Stomach (tissue), 4 donors: ENCODE measurements at regions not wholly inside any gene's neighbourhood (a gene's known extent, or its start where the extent isn't known, plus 50 kb on each side); places are given as distances from the start of the nearest gene placed in this dataset.

ENCODE experiments used
- CTCF ChIP-seq, 7 experiments: fragments of 450-650 bp in 4 of 7; fragments of 200-600 bp in 3 of 7; sonication (generic) in 3 of 7; IDR thresholded peaks; one replicate each; pipeline ENCODE4 v1.5.1; 2016 to 2019; ENCODE audit warnings: antibody characterized with exemption in 7 of 7, control low read depth in 2 of 7, mild to moderate bottlenecking in 1 of 7
- EP300 ChIP-seq: sonication (generic); formaldehyde crosslinking; IDR thresholded peaks from one replicate; pipeline ENCODE4 v1.6.1; 2017; ENCODE audit warnings: antibody characterized with exemption
- POLR2A ChIP-seq, 4 donors: fragments of 450-650 bp; IDR thresholded peaks; one replicate each; pipeline ENCODE4 v1.6.1; 2016; ENCODE audit warnings: antibody characterized with exemption in 4 of 4, control low read depth in 2 of 4, mild to moderate bottlenecking in 1 of 4, moderate library complexity in 1 of 4
- POLR2AphosphoS5 ChIP-seq, 3 donors: sonication (generic); formaldehyde crosslinking; IDR thresholded peaks; one replicate each; pipeline ENCODE4 v1.6.1; 2016; ENCODE audit warnings: antibody characterized with exemption in 3 of 3

GRCh38 chrX:39788521-39788920 lies 309.2 kb downstream of the BCOR start:
- TF ChIP-seq CTCF (IDR thresholded peaks at IDR 0.05) (no peak), POLR2A (IDR thresholded peaks at IDR 0.05) (no peak), EP300 (no peak), POLR2AphosphoS5 (IDR thresholded peaks at IDR 0.05) (no peak)
